Epithelial cell of esophagus (primary cell): ENCODE measurements at regions not wholly inside any gene's neighbourhood (a gene's known extent, or its start where the extent isn't known, plus 50 kb on each side); places are given as distances from the start of the nearest gene placed in this dataset.

Experiments used
- DNase-seq: peaks from one replicate; pipeline ENCODE4 v3.0.0; 2010; ENCODE audit warnings: low read depth
- H3K4me3 ChIP-seq: 2 replicates; pipeline ENCODE4 v1.5.1; 2011; ENCODE audit warnings: mild to moderate bottlenecking, low read length, control low read depth
- TF ChIP-seq, protein P1 (sequence below): IDR thresholded peaks from 2 replicates; pipeline ENCODE4 v1.5.1; 2011; ENCODE audit warnings: low read depth, mild to moderate bottlenecking, low read length, control low read depth, inconsistent platforms; ENCODE audit not compliant: insufficient read depth; ENCODE audit errors: missing control alignments

DNA sequence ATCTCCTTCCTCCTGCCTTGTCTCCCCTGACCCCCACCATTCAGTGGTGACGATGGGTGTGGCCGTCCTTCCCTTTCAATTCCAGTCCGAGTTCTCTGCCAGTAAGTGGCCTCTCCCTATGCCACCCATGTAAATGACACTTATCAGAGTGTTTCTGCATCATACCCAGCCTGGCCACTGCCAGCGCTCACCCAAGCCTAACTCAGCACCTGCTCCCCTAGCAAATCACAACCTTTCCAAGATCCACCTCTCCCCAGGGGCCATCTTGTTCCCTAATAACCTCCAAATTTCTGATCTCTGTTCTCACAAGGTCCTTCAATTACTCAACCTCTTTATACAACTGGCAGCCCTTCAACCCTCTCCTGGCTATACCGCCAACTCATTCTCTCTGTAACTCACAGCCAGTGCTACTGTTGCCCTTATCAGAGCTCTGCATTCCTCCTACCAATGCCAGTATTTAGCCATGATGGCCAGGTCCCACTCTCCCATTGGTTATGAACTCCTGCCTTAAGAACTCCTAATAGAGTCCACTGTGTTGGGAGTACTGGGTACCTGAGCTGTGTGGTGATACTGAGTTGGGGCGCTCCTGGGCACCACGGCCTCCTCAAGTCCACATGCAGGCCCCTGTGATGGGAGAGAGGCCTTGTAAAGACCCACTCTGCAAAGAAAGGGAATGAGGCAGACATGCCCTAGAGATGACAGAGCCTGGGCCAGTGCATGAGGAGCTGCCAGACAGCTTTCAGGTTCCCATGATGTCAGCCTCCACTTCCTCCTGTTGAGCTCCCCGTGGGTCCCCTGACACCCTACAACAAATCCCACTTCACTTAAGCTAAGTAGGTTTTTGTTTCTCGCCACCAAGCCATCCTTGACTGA lies 187.4 kb upstream of the RREB1 start:
- no peak overlapping the region for H3K4me3 ChIP-seq

DNA sequence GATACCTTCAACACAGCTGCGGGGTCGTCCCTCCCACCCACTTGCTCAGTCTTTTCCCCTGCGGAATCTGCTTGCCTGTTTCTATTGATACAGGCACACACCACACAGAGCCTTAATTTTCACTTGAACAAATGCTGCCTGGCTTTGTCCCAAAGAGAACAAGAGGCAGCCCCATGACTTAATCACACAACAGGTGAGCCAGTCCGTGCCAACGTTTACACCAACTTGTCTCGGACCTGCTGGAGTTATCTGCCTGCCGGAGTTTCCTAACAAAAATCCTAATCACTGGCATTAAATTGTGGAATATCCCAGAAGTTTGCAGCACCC lies 186.8 kb upstream of the RREB1 start:
- TF ChIP-seq, protein P1, sequence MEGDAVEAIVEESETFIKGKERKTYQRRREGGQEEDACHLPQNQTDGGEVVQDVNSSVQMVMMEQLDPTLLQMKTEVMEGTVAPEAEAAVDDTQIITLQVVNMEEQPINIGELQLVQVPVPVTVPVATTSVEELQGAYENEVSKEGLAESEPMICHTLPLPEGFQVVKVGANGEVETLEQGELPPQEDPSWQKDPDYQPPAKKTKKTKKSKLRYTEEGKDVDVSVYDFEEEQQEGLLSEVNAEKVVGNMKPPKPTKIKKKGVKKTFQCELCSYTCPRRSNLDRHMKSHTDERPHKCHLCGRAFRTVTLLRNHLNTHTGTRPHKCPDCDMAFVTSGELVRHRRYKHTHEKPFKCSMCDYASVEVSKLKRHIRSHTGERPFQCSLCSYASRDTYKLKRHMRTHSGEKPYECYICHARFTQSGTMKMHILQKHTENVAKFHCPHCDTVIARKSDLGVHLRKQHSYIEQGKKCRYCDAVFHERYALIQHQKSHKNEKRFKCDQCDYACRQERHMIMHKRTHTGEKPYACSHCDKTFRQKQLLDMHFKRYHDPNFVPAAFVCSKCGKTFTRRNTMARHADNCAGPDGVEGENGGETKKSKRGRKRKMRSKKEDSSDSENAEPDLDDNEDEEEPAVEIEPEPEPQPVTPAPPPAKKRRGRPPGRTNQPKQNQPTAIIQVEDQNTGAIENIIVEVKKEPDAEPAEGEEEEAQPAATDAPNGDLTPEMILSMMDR, result no peak
- no peak overlapping the region for H3K4me3 ChIP-seq
- DNase-seq, result no peak

More for the DNA sequence above, 187.4 kb upstream of the RREB1 start:
- DNase-seq, result peak; percentile 19
- TF ChIP-seq, protein P1, result no peak

DNA sequence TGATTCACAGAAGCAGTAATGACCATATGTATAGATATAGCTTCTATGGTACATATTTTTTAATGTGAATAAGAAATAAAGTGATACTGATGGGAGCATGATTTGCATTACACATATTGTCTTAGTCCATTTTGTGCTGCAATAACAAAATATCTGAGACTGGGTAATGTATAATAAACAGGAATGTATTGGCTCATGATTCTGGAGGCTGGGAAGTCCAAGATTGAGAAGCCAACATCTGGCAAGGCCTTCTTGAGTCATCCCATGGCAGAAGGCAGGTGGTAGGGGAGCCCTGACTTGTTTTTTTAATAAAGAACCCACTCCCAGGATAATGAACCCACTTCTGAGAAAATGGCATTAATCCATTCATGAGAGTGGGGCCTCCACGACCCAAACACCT lies 185.6 kb upstream of the RREB1 start:
- H3K4me3 ChIP-seq, result no peak overlapping the region
- TF ChIP-seq, protein P1, result no peak
- DNase-seq, result no peak

DNA sequence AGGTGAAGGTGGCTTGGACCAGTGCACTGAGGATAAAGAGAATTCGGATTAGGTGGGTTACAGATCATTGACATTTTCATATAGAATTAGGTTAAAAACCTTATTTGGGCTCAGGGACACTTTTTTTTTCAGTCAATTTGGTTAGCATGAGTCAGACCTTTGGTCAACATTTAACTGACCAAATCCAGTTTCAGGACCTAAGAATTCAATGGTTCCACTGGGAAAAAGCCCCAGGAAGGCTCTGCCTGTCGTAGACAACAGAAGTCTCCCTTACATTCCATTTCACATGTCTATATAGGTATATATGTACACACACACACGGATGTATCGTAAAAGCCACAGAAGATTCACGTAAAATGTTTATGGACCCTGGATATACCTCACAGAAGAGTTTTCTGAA lies 184.2 kb upstream of the RREB1 start:
- no peak for DNase-seq
- TF ChIP-seq, protein P1, result no peak
- no peak overlapping the region for H3K4me3 ChIP-seq

DNA sequence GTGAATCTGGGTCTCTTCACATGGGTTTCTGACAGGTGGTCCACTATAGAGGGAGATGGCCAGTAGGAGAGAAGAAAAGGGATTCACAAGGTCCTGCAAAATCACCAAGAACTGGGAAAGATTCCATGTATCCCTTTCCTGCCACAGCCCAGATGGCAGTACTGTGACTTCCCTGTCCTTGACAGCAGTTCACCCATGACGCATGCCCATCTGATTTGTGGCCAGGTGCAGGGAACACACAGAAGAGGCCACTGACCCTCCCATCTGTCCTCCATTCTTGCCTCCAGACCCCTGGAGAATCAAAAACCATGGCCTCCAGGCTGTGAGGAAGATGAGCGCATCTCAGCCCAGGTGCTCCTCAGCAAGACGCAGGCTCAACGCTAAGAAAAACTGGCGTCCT lies 183.1 kb upstream of the RREB1 start:
- no peak for DNase-seq
- no peak overlapping the region for H3K4me3 ChIP-seq
- TF ChIP-seq, protein P1, result no peak

DNA sequence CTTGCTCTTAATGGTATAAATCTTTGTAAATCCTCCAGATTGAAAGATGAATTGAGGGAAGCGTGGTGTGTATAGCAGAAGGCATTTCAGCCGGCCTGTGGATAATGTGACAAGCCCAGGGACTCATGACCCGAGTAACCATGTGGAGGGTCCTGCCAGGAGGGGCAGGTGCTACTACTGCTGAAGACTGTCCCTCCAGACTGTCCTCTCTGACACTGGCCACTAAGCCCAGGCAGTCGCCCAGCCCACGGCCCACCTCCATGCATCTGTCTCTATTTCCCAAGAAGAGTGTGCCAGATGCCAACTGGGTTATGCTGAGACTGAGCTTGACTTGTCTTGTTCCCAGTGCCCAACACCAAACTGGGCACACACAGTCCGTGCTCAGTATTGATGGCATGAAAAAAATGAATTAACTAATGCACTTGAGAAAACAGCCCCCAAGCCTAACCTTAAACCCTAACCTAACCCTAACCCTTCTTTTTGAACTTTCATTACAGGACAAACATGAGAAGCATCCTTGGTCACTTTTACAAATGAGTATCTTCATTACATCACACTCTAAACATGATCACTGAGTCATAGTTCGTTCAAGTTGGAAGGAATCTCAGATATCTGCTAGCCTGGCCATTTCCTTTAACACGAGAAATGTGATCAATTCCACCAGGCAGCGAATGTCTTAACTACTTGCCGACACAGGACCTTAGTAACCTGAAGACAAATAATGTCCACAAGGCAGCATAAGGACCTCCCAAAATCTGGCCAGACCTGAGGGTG lies 182.2 kb upstream of the RREB1 start:
- H3K4me3 ChIP-seq, result no peak overlapping the region
- TF ChIP-seq, protein P1, result no peak
- peak; percentile 42 for DNase-seq

DNA sequence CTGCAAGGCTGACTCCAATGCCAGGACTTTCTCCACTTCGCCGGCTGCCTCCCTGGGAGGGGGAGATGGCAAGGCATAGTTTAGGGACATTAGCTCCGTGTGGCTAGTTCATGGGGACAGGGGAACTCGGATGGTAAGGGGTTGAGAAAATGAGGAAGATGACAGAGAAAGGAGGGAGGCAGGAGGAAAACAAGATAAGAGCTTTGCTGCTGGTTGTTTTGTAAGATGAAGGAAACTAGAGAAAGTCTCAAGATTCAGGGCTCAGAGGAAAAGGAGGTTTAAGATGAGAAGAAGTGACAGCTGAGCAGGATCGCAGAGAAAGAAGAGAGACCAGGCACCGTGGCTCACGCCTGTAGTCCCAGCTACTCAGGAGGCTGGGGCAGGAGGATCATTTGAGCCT lies 180.9 kb upstream of the RREB1 start:
- no peak for DNase-seq

More for the DNA sequence above, 180.9 kb upstream of the RREB1 start:
- H3K4me3 ChIP-seq, result no peak overlapping the region
- TF ChIP-seq, protein P1, result no peak
